HG03196 (cell line): ENCODE measurements at regions not wholly inside any gene's neighbourhood (a gene's known extent, or its start where the extent isn't known, plus 50 kb on each side); places are given as distances from the start of the nearest gene placed in this dataset.

Experiments
- ATAC-seq: cut with Tn5 transposase; IDR thresholded peaks from one replicate; pipeline ENCODE4 v1.9.1; 2021; ENCODE audit not compliant: unreplicated experiment

GRCh38 chr20:52289956-52290565, 98.5 kb upstream of the ZFP64 start:
- no peak for ATAC-seq

DNA sequence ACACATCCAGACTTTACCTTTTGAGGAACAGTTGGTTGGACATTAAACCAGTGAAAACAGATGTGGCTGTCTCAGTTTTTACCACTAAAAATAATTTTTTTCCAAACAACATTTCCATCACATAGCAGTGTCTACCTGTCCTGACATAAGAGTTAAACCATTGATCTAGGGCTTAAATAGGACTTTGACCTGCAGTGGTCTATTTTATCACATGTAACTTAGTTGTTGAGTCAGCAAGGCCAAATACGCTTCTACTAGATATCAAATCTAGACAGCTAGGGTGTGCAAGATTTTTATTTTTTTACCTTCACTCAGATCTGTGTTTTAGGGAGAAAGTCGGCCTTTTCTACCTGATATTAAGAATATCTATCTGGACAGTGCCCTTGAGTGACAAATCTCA, 88.8 kb upstream of the ZFP64 start:
- no peak for ATAC-seq

DNA sequence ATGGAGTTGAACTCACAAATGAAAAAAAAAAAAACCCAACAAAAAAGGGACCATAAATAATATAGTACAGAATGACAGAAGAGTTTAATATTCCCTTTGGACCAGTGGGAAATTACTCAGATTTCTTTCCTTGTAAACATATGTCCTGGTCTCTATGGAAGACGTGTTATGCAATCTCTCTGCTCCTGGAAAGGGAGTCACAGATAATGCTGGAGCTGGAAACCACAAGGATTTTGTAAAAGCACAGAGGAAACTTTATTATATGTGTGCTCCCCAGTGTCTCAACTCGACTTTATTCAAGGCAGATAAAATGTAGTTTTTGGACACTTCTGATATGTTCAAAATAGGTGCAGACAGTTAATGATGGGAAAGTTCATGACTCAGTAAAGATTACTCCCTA, 88.1 kb upstream of the ZFP64 start:
- ATAC-seq: no peak

- no peak for ATAC-seq
These were observed 83.7 kb upstream of the ZFP64 start for GRCh38 chr20:52275181-52275691.

GRCh38 chr20:52270696-52271095, 79.1 kb upstream of the ZFP64 start:
- no peak for ATAC-seq

DNA sequence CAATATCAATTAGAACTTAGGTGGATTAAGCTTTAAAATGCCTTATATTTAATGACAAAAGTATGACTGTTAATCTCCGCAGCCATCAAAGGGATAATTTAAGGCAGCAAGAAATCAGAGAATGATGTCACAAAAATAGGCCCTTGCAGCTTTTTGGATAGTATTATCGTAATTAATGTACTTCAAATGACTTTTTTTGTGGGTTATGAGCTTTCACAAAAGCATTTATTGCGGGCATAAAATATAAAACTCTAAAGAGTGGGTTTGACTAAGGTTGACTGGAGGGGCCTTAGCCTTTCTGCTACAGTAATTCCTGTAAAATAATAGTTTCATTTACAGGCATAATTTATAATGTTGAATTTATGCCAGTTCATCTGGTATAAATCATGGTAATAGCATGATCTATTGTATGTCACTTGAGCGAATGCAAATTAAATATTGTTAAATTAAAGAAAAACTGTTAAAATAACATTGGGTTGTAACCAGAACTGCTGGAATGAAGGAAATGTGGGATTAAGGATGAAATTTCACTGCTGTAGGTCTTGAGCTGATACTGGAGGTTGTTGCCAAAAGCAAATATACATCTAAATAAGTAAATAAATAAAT, 78.5 kb upstream of the ZFP64 start:
- no peak for ATAC-seq

GRCh38 chr20:52269321-52269720, 77.7 kb upstream of the ZFP64 start:
- ATAC-seq: no peak

DNA sequence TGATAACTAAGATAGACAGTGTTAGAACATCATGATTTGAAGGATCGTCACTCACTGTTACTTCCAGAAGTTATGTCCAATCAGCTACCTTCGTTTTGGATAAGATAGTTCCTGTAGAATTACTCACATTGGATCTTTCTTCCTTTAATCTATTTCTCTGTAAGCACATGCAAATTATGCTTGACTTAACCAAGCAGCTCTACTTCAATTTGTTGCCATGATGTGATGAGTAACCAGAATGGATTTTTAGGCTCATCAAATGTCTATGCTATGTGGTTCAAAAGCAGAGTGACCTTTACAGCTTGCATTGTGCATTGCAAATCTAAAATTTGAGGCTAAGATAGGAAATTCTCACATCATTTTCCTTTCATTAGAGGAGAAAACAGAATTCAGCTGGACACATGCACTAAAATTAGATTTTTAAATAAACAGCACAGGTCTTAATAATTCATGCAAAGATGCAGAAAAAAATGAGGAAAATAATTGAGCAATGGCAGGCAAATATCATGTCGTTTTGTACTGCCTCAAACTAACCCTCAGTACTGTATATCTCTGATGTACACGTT, 76.7 kb upstream of the ZFP64 start:
- no peak for ATAC-seq

DNA sequence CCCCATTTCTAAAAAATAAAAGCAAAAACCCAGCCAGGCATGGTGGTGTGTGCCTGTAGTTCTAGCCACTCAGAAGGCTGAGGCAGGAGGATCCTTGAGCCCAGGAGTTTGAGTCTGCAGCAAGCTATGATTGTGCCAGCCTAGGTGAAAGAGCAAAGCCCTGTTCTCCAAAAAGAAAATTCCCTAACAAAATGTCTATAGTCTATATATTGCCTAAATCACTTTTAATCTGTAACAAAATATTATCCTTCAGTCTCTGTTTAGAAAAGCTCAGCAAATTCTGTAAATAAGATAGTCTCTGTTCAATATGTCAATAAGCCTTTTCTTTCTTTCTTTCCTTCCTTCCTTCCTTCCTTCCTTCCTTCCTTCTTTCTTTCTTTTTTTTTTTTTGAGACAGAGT, 75.8 kb upstream of the ZFP64 start:
- ATAC-seq: no peak

DNA sequence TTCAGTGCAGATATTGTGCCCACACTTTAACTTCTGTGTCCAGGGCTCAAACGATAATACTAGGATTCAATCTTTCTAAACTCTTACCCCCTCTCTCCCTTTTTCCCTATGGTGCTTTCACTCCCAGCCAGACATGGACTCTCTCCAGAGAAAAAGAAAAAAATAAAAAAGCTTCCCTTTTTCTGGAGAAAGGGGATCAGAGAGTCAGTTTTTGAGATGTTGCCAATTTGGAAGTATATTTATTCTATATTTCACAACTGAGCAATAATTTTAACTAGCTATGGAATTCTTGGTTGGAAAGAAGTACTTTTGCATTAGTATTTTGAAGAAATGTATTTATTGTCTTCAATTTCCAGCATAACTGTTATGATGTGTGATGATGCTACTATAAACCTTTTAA, 72.2 kb upstream of the ZFP64 start:
- no peak for ATAC-seq

DNA sequence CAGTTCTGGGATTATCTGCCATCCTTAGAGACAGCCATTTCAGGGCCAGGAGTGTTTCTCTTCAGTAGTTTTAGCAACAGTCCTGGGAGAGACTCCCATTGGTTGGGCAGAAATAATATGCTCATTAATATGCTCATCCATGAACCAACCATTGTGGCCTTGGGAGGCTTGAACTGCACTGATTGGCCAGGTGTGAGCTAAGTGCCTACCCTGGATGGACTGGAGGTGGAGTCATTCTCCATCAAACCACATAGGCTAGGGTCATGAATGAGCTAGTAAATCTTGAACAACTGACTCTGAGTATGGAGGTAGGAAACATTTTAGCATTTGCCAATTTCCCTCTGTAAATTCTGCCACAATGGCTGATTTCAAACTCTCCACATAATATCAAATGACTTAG, 70.2 kb upstream of the ZFP64 start:
- ATAC-seq: no peak

GRCh38 chr20:52259295-52259694, 67.7 kb upstream of the ZFP64 start:
- no peak for ATAC-seq

- no peak for ATAC-seq
These were observed 64.9 kb upstream of the ZFP64 start for GRCh38 chr20:52256454-52256853.

GRCh38 chr20:52252664-52253063, 61.1 kb upstream of the ZFP64 start:
- no peak for ATAC-seq

- ATAC-seq: no peak
These were observed 60.2 kb upstream of the ZFP64 start for GRCh38 chr20:52251827-52252226.

GRCh38 chr20:52251136-52251700, 59.6 kb upstream of the ZFP64 start:
- ATAC-seq: no peak

DNA sequence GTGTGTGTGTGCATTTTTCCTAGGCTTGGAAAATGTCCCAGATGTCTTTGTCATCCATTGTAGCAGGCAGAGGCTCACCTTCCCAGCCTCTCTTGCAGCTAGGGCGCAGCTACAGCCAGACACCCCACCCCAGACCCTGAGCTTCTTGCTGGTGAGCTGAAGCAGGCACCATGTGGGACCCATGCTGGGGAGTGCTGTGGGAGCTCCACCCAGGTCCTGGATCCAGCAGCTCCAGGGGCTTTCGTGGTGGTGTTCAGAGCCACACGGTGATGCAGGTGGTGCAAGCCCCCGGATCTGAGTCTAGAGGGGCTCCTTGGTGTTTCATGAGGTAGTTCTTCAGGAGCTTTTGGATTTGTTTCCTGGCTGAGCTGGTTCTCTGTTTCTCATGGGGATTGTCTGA, 56.0 kb upstream of the ZFP64 start:
- ATAC-seq: no peak

DNA sequence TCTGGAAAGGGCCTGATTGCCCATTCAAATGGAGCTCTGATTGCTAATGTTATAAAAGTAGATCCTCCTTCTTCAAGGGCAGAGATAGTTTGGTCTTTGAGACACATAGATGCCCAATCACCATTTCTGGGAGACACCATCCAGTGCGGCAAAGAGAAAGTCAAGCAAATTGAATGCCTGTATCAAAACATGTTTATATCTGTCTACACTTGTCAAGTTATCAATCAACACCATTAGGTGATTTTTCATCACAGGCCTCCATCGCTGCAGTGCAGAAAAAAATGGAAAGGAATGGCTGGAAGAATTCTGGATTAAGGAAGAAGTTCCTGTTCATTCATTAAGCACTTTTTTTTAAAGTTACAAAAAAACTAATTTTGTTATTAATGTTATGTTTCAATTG, 54.8 kb upstream of the ZFP64 start:
- no peak for ATAC-seq

DNA sequence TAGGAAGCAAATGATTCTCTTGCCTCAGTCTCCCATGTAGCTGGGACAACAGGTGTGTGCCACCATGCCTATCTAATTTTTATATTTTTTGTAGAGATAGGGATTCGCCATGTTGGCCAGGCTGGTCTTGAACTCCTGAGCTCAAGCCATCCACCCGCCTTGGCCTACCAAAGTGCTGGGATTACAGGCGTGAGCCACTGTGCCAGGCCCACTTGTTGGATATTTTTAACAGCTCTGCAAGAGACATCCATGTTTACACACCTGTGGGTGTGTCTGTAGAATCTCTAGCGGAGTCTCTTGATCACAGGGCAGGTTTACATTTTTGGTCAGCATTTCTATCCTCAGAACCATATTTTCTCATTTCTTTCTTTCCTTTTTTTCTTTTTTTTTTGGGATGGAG, 53.1 kb upstream of the ZFP64 start:
- ATAC-seq: no peak

DNA sequence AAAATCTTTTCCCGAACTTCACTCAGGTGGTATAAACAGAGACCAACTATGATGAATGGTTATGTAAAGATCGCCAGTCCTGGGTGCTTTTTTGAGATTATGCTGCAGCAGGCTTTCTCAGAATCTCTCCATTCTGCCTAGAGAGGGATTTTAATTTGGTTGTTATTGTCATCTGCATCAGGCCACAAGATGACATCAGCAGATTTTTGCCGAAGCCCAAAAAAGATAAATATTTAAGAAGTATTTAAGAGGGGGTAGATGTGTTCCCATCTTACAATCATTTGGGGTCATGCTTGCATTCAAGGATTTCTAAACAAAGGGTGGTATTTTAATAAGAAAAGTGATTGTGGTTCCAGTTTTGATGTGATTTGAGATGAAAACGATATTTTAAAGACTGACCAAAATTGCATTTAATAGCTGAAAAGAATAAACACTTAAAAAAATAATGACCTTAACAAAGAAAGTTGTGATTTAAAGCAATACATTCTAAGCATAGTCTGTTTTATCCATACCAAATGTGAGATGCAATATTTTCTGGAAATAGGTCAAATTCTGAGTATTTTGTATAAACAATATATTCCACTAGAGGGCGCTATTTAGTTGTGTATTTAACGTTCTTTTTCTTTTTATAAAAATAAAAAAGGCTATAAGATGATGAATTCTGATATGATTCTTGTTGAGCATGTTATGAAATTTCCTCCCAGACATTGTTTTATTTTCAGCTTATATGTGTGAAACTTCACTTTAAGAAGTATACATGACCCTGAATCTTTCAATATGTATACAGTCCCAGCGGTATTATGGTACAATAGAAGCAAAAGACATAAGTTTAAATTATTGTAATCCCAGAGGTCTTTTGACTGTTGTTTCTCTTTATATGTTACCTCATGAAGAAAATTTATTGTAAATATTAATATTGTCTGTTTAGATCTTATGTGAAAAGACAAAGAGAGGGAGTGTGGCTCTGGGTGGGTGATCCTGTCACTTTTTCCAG, 51.0 kb upstream of the ZFP64 start:
- no peak for ATAC-seq
